Transverse colon (tissue), 4 donors: ENCODE measurements at regions not wholly inside any gene's neighbourhood (a gene's known extent, or its start where the extent isn't known, plus 50 kb on each side); places are given as distances from the start of the nearest gene placed in this dataset.

ENCODE experiments used
- DNase-seq: peaks from one replicate; pipeline ENCODE4 v3.0.0-alpha.2; 2019
- H3K27ac ChIP-seq, 4 donors: fragments of 200-600 bp; sonication (generic); 2 replicates each; pipeline ENCODE4 v1.5.1; 2016 to 2018; ENCODE audit warnings: inconsistent platforms in 4 of 4
- H3K27me3 ChIP-seq: fragments of 200-600 bp; sonication (generic); 2 replicates; pipeline ENCODE4 v1.5.1; 2017; ENCODE audit warnings: inconsistent platforms
- H3K36me3 ChIP-seq, 4 donors: fragments of 200-600 bp; sonication (generic); 2 replicates each; pipeline ENCODE4 v1.5.1; 2017 to 2019; ENCODE audit warnings: inconsistent platforms in 4 of 4
- H3K4me1 ChIP-seq, 4 donors: fragments of 200-600 bp; sonication (generic); 2 replicates each; pipeline ENCODE4 v1.5.1; 2017 to 2020; ENCODE audit warnings: inconsistent platforms in 4 of 4
- H3K4me3 ChIP-seq, 4 donors: fragments of 200-600 bp; sonication (generic); 1 replicate in 1 of 4; 2 replicates in 3 of 4; pipeline versions ENCODE4 v1.5.1 to v1.6.1; 2017 to 2019; ENCODE audit warnings: inconsistent platforms in 4 of 4
- H3K9me3 ChIP-seq, 2 donors: fragments of 200-600 bp; sonication (generic); 2 replicates each; pipeline ENCODE4 v1.5.1; 2017 to 2019; ENCODE audit warnings: inconsistent platforms in 2 of 2
- EP300 ChIP-seq: sonication (generic); formaldehyde crosslinking; IDR thresholded peaks from one replicate; pipeline ENCODE4 v1.6.1; 2017; ENCODE audit warnings: antibody characterized with exemption, low read depth
- POLR2A ChIP-seq: fragments of 450-650 bp; IDR thresholded peaks from one replicate; pipeline ENCODE4 v1.6.1; 2016; ENCODE audit warnings: antibody characterized with exemption, mild to moderate bottlenecking, moderate library complexity
- POLR2AphosphoS5 ChIP-seq, 3 donors: sonication (generic); formaldehyde crosslinking; IDR thresholded peaks; one replicate each; pipeline ENCODE4 v1.6.1; 2016; ENCODE audit warnings: antibody characterized with exemption in 3 of 3
- WGBS, 2 donors: methylation state at CpG; one replicate each; pipeline ENCODE4 v1.1.5; 2018; ENCODE audit warnings: low coverage in 1 of 2; 5-methylcytosine and 5-hydroxymethylcytosine counted together
- in situ Hi-C, 4 donors: fragments of 200-750 bp; cut with MboI; loops; one replicate each; pipeline versions ENCODE4 v1.15.0 to v1.15.1; 2017; ENCODE audit warnings: low sequenced_read_pairs in 3 of 4, low pct_ligation_motif_present in 1 of 4, low pct_unique_long_range_greater_than_20kb in 1 of 4
- intact Hi-C: fragments of 100-400 bp; cut with DNase I; formaldehyde crosslinking; loops from one replicate; pipeline ENCODE4 v1.15.1; 2023; ENCODE audit warnings: low total_unique reads
- TF ChIP-seq, protein P1 (sequence below), 5 experiments: fragments of 200-600 bp in 3 of 5; fragments of 450-650 bp in 2 of 5; sonication (generic) in 3 of 5; IDR thresholded peaks; 1 replicate in 2 of 5; 2 replicates in 3 of 5; pipeline ENCODE4 v1.5.1; 2016 to 2017; ENCODE audit warnings: antibody characterized with exemption in 5 of 5, inconsistent platforms in 3 of 5, mild to moderate bottlenecking in 2 of 5, moderate library complexity in 1 of 5

DNA sequence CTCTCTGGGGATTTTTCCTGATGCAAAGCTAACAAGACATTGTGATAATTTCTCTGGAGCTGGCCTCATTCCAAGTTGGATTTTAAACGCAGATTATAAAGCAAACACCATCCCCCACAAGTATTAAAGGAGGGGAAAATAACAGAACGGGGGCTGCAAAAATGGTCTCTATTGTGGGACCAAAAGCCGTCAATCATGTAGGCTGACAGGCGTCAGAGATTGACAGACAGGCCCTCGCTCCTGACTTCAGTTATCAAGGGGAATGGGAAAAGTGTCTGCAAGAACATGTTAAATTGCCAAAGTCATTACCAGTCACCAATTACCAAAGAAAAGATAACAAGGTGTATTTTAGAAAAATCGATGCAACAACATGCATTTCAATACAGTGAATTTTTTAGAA is 307.4 kb upstream of the POU3F1 start:
- in situ Hi-C loops (no loop called here), intact Hi-C loops (no loop called here)
- no peaks in the 10 kb centered on the region for H3K9me3 ChIP-seq
- no peaks in the 10 kb centered on the region for H3K36me3 ChIP-seq
- peaks cover 6% of the 10 kb centered on the region for H3K27me3 ChIP-seq
- no peaks in the 10 kb centered on the region for H3K4me1 ChIP-seq
- 55 to 80% methylated on average over 3 to 6 of the region's 6 CpGs for WGBS, 2 donors
- H3K27ac ChIP-seq, result no peak overlapping the region
- TF ChIP-seq POLR2AphosphoS5 (IDR thresholded peaks at IDR 0.05) (no peak), POLR2A (no peak), EP300 (no peak)
- TF ChIP-seq, protein P1, sequence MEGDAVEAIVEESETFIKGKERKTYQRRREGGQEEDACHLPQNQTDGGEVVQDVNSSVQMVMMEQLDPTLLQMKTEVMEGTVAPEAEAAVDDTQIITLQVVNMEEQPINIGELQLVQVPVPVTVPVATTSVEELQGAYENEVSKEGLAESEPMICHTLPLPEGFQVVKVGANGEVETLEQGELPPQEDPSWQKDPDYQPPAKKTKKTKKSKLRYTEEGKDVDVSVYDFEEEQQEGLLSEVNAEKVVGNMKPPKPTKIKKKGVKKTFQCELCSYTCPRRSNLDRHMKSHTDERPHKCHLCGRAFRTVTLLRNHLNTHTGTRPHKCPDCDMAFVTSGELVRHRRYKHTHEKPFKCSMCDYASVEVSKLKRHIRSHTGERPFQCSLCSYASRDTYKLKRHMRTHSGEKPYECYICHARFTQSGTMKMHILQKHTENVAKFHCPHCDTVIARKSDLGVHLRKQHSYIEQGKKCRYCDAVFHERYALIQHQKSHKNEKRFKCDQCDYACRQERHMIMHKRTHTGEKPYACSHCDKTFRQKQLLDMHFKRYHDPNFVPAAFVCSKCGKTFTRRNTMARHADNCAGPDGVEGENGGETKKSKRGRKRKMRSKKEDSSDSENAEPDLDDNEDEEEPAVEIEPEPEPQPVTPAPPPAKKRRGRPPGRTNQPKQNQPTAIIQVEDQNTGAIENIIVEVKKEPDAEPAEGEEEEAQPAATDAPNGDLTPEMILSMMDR (IDR thresholded peaks at IDR 0.05), result no peak
- no peak overlapping the region for H3K4me3 ChIP-seq
- no peak for DNase-seq

GRCh38 chr1:38352869-38353268 is 306.3 kb upstream of the POU3F1 start:
- Histone ChIP-seq H3K27me3 (peaks cover 5% of the 10 kb centered on the region), H3K4me3 (no peak overlapping the region), H3K27ac (no peak overlapping the region), H3K36me3 (no peaks in the 10 kb centered on the region), H3K4me1 (no peaks in the 10 kb centered on the region), H3K9me3 (no peaks in the 10 kb centered on the region)
- in situ Hi-C loops (no loop called here), intact Hi-C loops (no loop called here)
- TF ChIP-seq, protein P1 (IDR thresholded peaks at IDR 0.05), result no peak
- TF ChIP-seq POLR2AphosphoS5 (IDR thresholded peaks at IDR 0.05) (no peak), POLR2A (no peak), EP300 (no peak)
- no peak for DNase-seq
- 56 to 72% methylated on average over 2 to 6 of the region's 6 CpGs for WGBS, 2 donors

- TF ChIP-seq, protein P1 (IDR thresholded peaks at IDR 0.05), result no peak
- TF ChIP-seq POLR2A (no peak), POLR2AphosphoS5 (IDR thresholded peaks at IDR 0.05) (no peak), EP300 (no peak)
- H3K36me3 ChIP-seq, result no peaks in the 10 kb centered on the region
- H3K4me1 ChIP-seq, result no peaks in the 10 kb centered on the region
- in situ Hi-C loops (no loop called here), intact Hi-C loops (no loop called here)
- H3K27me3 ChIP-seq, result no peaks in the 10 kb centered on the region
- no peak overlapping the region for H3K4me3 ChIP-seq
- no peak overlapping the region for H3K27ac ChIP-seq
- no peak for DNase-seq
- WGBS, 2 donors, result 70 to 84% methylated on average over 2 to 3 of the region's 3 CpGs
- H3K9me3 ChIP-seq, result no peaks in the 10 kb centered on the region
These were observed 301.0 kb upstream of the POU3F1 start for GRCh38 chr1:38347446-38348175.

- intact Hi-C loops, result no loop called here
- no peaks in the 10 kb centered on the region for H3K4me1 ChIP-seq
- H3K9me3 ChIP-seq, result no peaks in the 10 kb centered on the region
- TF ChIP-seq POLR2AphosphoS5 (IDR thresholded peaks at IDR 0.05) (no peak), EP300 (no peak), POLR2A (no peak)
- TF ChIP-seq, protein P1 (IDR thresholded peaks at IDR 0.05), result no peak
- no peaks in the 10 kb centered on the region for H3K27me3 ChIP-seq
- H3K4me3 ChIP-seq, result no peak overlapping the region
- WGBS, 2 donors, result 60 to 71% methylated on average over 1 to 4 of the region's 4 CpGs
- in situ Hi-C loops, result no loop called here
- H3K36me3 ChIP-seq, result no peaks in the 10 kb centered on the region
- no peak for DNase-seq
- no peak overlapping the region for H3K27ac ChIP-seq
These were observed 298.1 kb upstream of the POU3F1 start for GRCh38 chr1:38344716-38345115.
